Right forelimb (tissue), 1 donor: ENCODE measurements at regions not wholly inside any gene's neighbourhood (a gene's known extent, or its start where the extent isn't known, plus 50 kb on each side); places are given as distances from the start of the nearest gene placed in this dataset.
"Not testable (repeated sequence)": the region's sequence is repeated elsewhere in the genome, so short reads cannot be mapped to it uniquely, and the experiment has no call there.

Experiments
- DNase-seq: peaks from one replicate; pipeline ENCODE4 v3.0.0-alpha.2; 2018

GRCh38 chr2:66014450-66014849 is 420.5 kb upstream of the MEIS1 start:
- DNase-seq: no peak

DNA sequence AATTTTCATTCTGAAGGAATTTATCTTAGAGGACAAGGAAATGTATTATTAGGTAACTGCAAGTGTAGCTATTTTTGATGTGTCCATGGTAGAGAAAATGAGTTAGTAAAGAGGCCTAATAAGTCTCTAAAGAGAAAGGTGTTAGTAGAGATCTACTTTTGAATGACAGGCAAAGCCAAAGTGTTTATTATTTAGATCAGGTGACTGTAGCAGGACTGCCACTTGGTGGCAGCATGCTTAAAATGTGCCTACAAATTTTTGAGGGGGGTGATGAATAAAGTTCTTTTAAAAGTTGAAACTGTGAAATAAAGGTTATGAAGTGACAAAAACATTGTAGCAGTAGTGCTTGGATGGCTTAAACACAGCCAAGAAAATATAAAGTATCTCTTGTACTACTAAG is 421.5 kb upstream of the MEIS1 start:
- no peak for DNase-seq

GRCh38 chr2:66003931-66004330 is 431.0 kb upstream of the MEIS1 start:
- no peak for DNase-seq

DNA sequence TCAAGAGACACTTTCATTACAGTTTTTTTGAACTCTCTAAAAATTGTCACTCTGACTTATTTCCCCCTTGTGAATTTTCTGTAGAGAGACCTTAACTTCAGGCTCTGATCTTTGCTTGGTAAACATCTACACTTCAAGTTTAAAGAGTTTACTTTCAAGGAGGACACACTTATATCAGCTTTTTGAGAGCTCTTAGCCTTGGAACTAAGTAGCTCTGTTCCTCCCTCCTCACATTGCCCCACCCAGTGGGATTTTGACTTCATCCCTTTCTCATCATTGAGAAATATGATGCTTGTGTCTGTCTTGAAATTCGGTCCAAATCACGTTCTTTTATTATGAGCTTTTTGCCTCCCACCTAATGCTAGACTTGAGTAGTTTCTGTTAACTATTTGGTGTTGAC is 433.4 kb upstream of the MEIS1 start:
- no peak for DNase-seq

- DNase-seq: no peak
Observed at GRCh38 chr2:66000901-66001300, 434.0 kb upstream of the MEIS1 start.

DNA sequence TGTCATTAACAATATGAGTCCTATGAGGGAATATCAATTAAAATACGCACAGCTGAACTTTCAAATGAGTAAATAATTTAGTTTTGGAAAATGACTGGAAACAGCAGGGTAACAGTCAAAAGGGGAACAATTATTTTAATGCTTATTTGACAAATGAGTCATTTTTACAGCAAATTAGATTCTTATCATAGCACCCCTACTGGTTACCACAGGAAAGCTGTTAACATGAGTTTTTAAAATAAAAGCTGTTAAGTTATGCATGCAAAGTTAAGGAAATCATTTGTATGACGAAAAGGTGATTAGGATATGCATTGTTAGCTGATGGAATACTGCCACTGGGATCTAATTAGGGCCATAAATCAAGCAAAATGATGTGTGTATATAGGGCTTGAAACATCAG is 435.1 kb upstream of the MEIS1 start:
- no peak for DNase-seq

DNA sequence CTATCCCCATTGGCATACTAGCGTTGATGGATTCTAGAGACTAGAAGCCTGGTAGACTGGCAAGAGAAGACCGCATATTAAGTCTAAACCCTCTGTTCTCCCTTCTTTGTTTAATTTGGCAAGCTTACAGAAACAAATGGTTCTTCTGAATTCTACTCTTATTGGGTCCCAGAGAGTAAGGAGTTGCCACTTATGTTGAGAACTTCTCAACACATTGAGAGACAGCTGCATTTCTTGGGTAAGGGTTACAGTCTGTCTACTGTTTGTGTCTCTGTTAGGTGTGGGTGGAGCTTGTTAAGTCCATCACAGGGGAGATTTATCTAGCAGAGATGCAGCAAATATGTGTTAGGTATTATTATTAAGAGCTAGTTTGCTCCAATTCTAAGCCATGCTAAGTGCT is 435.8 kb upstream of the MEIS1 start:
- DNase-seq: no peak

GRCh38 chr2:65997961-65998360 is 437.0 kb upstream of the MEIS1 start:
- no peak for DNase-seq

- DNase-seq: no peak
Observed at GRCh38 chr2:65992198-65992554, 442.7 kb upstream of the MEIS1 start.

DNA sequence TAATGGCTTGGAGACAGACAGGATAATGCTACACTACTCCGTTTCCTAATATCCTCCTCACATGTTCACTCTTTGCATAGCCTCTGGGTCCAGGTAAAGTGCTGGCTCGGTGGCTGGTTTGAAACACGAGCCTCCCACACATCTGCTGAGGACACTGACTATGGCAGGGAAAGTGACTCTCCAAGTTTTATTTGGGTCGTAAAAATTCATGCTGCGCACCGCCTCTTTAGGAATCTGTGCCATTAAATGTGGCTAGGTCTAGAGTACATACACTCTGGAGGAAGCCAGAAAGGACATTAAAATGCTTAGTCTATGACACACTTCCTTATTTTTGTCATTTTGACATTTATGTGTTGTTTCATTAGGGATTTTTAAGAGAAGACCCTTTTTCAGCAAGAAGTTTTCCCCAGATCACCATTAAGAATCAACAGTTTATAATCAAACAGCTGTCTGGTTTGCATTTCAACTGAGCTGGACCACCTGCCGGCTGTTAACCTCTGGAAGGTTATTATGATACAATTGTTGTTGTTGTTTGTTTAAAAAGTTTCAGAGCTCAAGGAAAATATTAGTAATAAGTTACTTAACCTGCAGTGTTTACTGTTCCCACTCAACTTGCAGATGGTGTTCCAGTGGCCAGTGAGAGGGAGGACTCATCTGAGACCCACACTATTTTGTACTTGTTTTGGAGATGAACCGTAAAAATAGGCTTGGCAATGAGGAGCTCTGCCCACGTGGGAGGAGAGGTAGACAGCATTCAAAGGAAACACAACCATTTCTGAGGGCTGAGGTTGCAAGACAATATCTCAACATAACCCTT is 443.3 kb upstream of the MEIS1 start:
- peak; percentile 50 for DNase-seq

- no peak for DNase-seq
Observed at GRCh38 chr2:65985986-65986385, 448.9 kb upstream of the MEIS1 start.

DNA sequence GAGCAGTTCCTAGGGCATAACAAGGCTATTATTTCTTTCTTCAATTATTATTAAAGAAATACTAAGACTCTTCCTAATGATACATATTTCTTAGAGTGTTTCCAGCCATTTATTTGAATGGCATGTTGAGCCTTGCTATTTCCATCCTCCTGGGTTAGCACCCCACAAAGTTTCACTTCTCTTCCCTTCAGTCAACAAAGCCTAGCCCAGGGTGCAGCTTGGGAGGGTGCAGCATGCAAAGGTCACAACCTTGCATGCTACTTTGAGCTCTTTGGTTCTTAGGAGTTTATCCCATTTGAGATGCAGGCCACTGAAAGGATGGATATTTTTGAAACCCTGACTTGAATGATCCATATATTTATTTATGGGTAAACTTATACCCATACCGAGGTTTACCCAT is 454.4 kb upstream of the MEIS1 start:
- no peak for DNase-seq

- no peak for DNase-seq
Observed at GRCh38 chr2:65979446-65979845, 455.5 kb upstream of the MEIS1 start.

DNA sequence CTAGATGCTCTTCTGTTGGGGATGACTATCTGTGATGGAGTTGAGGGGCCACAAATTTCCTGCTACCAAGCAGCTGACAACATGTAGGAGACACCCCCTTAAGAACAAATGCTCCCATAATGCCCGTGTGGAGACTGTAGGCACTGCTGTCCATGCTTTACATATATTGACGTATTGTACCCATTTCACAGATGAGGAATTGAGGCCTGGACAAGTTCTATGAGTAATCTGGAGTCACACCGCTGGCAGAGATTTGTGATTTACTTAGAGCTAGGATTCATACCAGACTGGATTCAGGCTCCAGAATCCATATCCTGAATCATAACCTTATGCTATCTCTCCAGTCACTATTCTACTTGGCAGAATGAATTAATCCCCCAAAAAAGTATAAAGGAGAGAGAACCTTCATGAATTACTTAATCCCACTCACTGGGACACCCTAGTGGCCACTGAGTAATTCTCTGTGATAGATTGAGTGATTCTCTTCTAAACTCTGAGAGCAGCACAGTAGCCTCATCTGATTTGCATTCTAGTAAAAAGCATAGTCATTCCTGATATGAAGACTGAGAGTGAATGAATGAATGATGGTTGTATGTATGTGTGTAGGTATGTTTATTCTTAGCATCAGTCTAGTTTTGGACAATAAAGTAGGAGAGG is 460.7 kb upstream of the MEIS1 start:
- no peak for DNase-seq

GRCh38 chr2:65969161-65969560 is 465.8 kb upstream of the MEIS1 start:
- DNase-seq: no peak

- not testable (repeated sequence) for DNase-seq
Observed at GRCh38 chr2:65963303-65963702, 471.6 kb upstream of the MEIS1 start.

- DNase-seq: no peak
Observed at GRCh38 chr2:65960953-65961352, 474.0 kb upstream of the MEIS1 start.

GRCh38 chr2:65957886-65958285 is 477.0 kb upstream of the MEIS1 start:
- no peak for DNase-seq

DNA sequence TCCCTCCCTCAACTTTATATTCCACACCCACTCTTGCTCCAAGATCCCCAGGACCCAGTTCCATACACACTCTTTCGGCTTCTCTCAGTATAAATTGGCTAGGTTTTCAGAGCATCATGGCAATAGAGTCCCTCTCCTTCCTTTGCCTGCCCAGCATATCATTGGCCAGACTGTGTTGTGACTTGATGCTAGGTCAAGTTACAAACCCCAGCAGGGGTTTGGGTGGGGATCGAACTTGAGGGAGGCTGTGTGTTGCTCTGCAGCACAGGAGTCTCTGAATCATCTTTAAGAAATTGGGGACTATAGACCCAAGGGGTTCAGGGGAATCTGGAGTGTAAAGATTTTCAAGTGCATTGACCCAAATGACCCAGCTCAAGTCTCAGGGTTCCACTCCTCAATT is 477.5 kb upstream of the MEIS1 start:
- DNase-seq: no peak

- no peak for DNase-seq
Observed at GRCh38 chr2:65955259-65955658, 479.7 kb upstream of the MEIS1 start.

GRCh38 chr2:65952966-65953761 is 481.8 kb upstream of the MEIS1 start:
- no peak for DNase-seq

- DNase-seq: no peak
Observed at GRCh38 chr2:65944213-65944612, 490.7 kb upstream of the MEIS1 start.

- no peak for DNase-seq
Observed at GRCh38 chr2:65943099-65943786, 491.7 kb upstream of the MEIS1 start.
